HEK293 (cell line): ENCODE measurements at regions not wholly inside any gene's neighbourhood (a gene's known extent, or its start where the extent isn't known, plus 50 kb on each side); places are given as distances from the start of the nearest gene placed in this dataset.

Source experiments
- ZNF704 ChIP-seq: fragments of 450-650 bp; formaldehyde crosslinking; IDR thresholded peaks from 2 replicates; pipeline ENCODE4 v1.5.1; 2016; ENCODE audit warnings: missing biosample characterization, missing genetic modification characterization
- TF ChIP-seq, protein P1 (sequence below): fragments of 450-650 bp; formaldehyde crosslinking; IDR thresholded peaks from 2 replicates; pipeline ENCODE4 v1.5.1; 2016; ENCODE audit warnings: missing biosample characterization, missing genetic modification characterization

- TF ChIP-seq, protein P1, sequence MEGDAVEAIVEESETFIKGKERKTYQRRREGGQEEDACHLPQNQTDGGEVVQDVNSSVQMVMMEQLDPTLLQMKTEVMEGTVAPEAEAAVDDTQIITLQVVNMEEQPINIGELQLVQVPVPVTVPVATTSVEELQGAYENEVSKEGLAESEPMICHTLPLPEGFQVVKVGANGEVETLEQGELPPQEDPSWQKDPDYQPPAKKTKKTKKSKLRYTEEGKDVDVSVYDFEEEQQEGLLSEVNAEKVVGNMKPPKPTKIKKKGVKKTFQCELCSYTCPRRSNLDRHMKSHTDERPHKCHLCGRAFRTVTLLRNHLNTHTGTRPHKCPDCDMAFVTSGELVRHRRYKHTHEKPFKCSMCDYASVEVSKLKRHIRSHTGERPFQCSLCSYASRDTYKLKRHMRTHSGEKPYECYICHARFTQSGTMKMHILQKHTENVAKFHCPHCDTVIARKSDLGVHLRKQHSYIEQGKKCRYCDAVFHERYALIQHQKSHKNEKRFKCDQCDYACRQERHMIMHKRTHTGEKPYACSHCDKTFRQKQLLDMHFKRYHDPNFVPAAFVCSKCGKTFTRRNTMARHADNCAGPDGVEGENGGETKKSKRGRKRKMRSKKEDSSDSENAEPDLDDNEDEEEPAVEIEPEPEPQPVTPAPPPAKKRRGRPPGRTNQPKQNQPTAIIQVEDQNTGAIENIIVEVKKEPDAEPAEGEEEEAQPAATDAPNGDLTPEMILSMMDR = no peak
- no peak for TF ChIP-seq ZNF704
Observed at GRCh38 chr4:65954416-65954815, 284.1 kb upstream of the EPHA5 start.
